ENCODE measurements at regions not wholly inside any gene's neighbourhood (a gene's known extent, or its start where the extent isn't known, plus 50 kb on each side); places are given as distances from the start of the nearest gene placed in this dataset.
A peak's percentile ranks its signal among the peaks of the same experiment; 100 is the strongest.

DNA sequence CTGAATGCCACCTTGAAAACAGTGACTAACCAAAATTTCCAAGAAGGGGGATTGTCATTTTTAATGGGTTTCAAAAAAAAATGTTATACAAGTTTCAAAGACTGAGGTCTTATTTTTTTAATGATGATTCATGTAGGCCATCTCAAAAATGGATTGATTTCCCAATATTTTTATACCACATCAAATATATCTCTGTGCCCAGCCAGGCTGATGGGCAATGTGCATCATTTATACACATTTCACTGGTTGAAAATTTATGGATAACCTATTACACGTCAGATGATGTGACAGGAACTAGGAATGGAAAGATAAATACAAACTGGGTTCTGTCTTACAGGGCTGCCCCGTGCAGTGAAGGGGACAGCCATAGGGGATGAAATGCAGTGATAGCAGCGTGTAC lies 112.7 kb upstream of the TMPO start:
- Histone ChIP-seq H3K27me3 (replicated peaks in 1 of 7) (no peaks in the 10 kb centered on the region), H3K4me3 (no peak overlapping the region), H3K4me1 (peaks cover 0 to 57% (median 25%) of the 10 kb centered on the region in 6 donors), H3K36me3 (no peaks in the 10 kb centered on the region), H3K9me3 (peaks cover 0 to 7% (median 0%) of the 10 kb centered on the region in 8 donors), H3K27ac (no peak overlapping the region)
- WGBS, 5 donors = 89 to 97% (median 91%) methylated on average over 3 of the region's 3 CpGs
- TF ChIP-seq, protein P1, sequence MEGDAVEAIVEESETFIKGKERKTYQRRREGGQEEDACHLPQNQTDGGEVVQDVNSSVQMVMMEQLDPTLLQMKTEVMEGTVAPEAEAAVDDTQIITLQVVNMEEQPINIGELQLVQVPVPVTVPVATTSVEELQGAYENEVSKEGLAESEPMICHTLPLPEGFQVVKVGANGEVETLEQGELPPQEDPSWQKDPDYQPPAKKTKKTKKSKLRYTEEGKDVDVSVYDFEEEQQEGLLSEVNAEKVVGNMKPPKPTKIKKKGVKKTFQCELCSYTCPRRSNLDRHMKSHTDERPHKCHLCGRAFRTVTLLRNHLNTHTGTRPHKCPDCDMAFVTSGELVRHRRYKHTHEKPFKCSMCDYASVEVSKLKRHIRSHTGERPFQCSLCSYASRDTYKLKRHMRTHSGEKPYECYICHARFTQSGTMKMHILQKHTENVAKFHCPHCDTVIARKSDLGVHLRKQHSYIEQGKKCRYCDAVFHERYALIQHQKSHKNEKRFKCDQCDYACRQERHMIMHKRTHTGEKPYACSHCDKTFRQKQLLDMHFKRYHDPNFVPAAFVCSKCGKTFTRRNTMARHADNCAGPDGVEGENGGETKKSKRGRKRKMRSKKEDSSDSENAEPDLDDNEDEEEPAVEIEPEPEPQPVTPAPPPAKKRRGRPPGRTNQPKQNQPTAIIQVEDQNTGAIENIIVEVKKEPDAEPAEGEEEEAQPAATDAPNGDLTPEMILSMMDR (IDR thresholded peaks at IDR 0.05 in 8 of 11, conservative IDR thresholded peaks at IDR 0.05 in 3 of 11) = no peak
- TF ChIP-seq POLR2A (IDR thresholded peaks at IDR 0.05) (no peak), POLR2AphosphoS5 (IDR thresholded peaks at IDR 0.05) (no peak)
- intact Hi-C loops (cut with DNase I; ENCODE audit: low total_unique reads) = no loop called here
- DNase-seq = no peak

DNA sequence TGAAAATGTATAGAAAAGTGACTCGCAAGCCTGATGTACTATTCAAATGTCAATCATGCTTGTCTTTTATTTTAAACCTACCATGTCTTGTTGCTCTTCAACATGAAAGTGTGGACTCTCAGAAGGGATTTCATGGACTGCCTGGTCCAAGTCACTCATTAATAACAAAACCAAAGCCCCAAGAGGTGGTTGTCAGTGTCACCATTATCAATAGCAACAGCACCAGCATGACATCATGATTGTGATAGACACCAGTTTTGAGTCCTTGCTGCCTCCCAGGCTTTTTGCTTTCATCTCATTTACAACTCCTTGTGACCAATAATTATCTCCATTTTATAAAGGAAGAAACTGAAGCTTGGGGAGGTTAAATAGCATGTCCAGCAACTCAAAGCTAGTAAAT lies 112.0 kb upstream of the TMPO start:
- Histone ChIP-seq H3K27me3 (replicated peaks in 1 of 7) (no peaks in the 10 kb centered on the region), H3K4me3 (no peak overlapping the region), H3K27ac (peak overlapping the region in 2 of 8 donors; percentile 20 to 30), H3K9me3 (peaks cover 0 to 9% (median 0%) of the 10 kb centered on the region in 8 donors), H3K36me3 (no peaks in the 10 kb centered on the region), H3K4me1 (peaks cover 0 to 54% (median 21%) of the 10 kb centered on the region in 6 donors)
- intact Hi-C loops (cut with DNase I; ENCODE audit: low total_unique reads) = no loop called here
- 95 to 100% (median 98%) methylated on average over 1 of the region's 1 CpG for WGBS, 5 donors
- no peak for DNase-seq
- TF ChIP-seq POLR2A (IDR thresholded peaks at IDR 0.05) = no peak
- no peak for TF ChIP-seq POLR2AphosphoS5 (IDR thresholded peaks at IDR 0.05)

DNA sequence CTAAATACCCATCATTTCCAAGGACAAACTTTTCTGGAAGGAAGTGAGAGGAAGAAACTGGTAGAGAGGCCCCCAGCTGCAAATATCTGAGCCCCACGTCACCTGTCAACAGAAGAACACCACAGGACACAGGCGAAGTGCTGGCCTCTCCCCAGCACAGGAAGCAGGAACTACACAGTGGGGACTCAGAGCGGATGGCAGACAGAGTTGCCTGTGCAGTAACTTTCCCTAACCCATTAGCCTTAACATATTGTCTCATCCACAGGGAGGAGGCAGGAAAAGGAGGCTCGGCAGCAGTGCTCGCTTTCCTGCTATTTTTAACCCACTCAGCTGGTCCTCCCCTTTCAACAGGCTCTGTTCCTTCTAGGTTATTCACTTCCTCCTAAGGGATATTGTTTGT lies 111.5 kb upstream of the TMPO start:
- intact Hi-C loops (cut with DNase I; ENCODE audit: low total_unique reads) = no loop called here
- WGBS, 5 donors = 20 to 26% (median 22%) methylated on average over 5 of the region's 5 CpGs
- Histone ChIP-seq H3K4me3 (no peak overlapping the region), H3K27me3 (replicated peaks in 1 of 7) (no peaks in the 10 kb centered on the region), H3K4me1 (peaks cover 0 to 52% (median 21%) of the 10 kb centered on the region in 6 donors), H3K9me3 (peaks cover 0 to 9% (median 0%) of the 10 kb centered on the region in 8 donors), H3K36me3 (no peaks in the 10 kb centered on the region), H3K27ac (peak overlapping the region in 2 of 8 donors; percentile 20 to 30)
- TF ChIP-seq POLR2A (IDR thresholded peaks at IDR 0.05) = no peak
- peak in 2 of 3 donors; percentile 16 to 47 for TF ChIP-seq POLR2AphosphoS5 (IDR thresholded peaks at IDR 0.05)
- no peak for DNase-seq

DNA sequence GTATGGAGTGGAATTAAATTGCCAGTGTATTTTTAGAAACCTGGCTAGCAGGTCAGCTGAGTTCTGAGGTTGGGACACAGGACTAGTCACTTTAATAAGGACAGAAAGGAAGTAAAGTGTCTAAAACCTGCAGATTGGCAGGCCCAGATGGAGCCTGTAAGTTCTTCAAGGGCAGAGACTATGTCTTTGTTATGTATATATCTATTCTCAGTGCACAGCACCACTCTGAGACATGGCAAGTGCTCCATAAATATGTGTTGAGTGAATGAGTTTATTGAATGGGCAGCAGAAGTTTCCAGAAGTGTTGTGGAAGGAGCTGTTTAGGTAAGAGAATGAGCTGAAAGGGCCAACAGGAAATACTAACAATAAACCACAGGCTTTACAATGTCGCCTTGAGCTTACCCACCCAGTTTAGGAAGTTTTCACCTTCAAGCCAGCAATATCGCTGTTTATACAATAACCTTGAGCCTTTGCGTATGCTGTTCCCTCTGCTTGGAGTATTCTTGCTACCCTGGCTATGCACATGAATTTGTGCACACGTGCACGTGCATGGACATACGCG lies 109.5 kb upstream of the TMPO start:
- 61 to 73% (median 65%) methylated on average over 7 of the region's 7 CpGs for WGBS, 5 donors
- Histone ChIP-seq H3K4me3 (no peak overlapping the region), H3K9me3 (peaks cover 0 to 9% (median 0%) of the 10 kb centered on the region in 8 donors), H3K4me1 (peaks cover 0 to 34% (median 11%) of the 10 kb centered on the region in 6 donors), H3K36me3 (no peaks in the 10 kb centered on the region), H3K27ac (peak overlapping the region in 1 of 8 donors; percentile 14), H3K27me3 (replicated peaks in 1 of 7) (no peaks in the 10 kb centered on the region)
- TF ChIP-seq POLR2A (IDR thresholded peaks at IDR 0.05) (no peak), POLR2AphosphoS5 (IDR thresholded peaks at IDR 0.05) (no peak)
- TF ChIP-seq, protein P1 (IDR thresholded peaks at IDR 0.05 in 8 of 11, conservative IDR thresholded peaks at IDR 0.05 in 3 of 11) = no peak
- no peak for DNase-seq
- intact Hi-C loops (cut with DNase I; ENCODE audit: low total_unique reads) = no loop called here

DNA sequence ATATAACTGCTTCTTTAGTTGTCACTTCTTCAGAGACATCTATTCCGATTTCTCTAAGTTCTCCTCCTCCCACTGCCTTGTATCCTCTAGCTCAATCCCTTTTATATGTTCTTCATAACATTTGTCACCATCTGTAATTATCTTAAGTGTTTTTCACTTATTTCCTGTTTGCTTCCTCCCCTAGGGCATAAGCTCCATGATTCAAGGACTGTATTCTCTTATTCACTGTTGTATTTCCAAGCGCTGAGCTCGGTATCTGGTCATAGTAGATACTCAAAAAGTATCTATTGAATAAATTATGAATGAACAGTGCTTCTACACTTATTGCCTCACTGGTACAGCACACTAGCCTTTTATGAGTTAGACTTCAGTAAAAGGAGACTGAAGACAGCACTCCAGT lies 109.0 kb upstream of the TMPO start:
- intact Hi-C loops (cut with DNase I; ENCODE audit: low total_unique reads) = no loop called here
- Histone ChIP-seq H3K27me3 (replicated peaks in 1 of 7) (no peaks in the 10 kb centered on the region), H3K9me3 (peaks cover 0 to 9% (median 0%) of the 10 kb centered on the region in 8 donors), H3K27ac (peak overlapping the region in 1 of 8 donors; percentile 14), H3K4me3 (no peak overlapping the region), H3K36me3 (no peaks in the 10 kb centered on the region), H3K4me1 (peaks cover 0 to 29% (median 8%) of the 10 kb centered on the region in 6 donors)
- no peak for TF ChIP-seq POLR2A (IDR thresholded peaks at IDR 0.05)
- no peak for TF ChIP-seq POLR2AphosphoS5 (IDR thresholded peaks at IDR 0.05)
- TF ChIP-seq, protein P1 (IDR thresholded peaks at IDR 0.05 in 8 of 11, conservative IDR thresholded peaks at IDR 0.05 in 3 of 11) = no peak
- DNase-seq = no peak
- WGBS, 5 donors = 56 to 77% (median 65%) methylated on average over 3 of the region's 3 CpGs

All from spleen (tissue), 11 donors.